H9 (cell line): ENCODE measurements at regions not wholly inside any gene's neighbourhood (a gene's known extent, or its start where the extent isn't known, plus 50 kb on each side); places are given as distances from the start of the nearest gene placed in this dataset.

Experiments used
- DNase-seq: peaks from one replicate; pipeline ENCODE4 v3.0.0-alpha.2; 2017
- H2AFZ ChIP-seq: one replicate; pipeline ENCODE4 v1.6.1; 2013; ENCODE audit warnings: mild to moderate bottlenecking, low read length, control low read depth, moderate library complexity
- H2AK5ac ChIP-seq: 2 replicates; pipeline ENCODE4 v1.6.1; 2013; ENCODE audit warnings: low read length, control low read depth, mixed read lengths; ENCODE audit not compliant: insufficient read length
- H2BK120ac ChIP-seq: one replicate; pipeline ENCODE4 v1.6.1; 2013; ENCODE audit warnings: low read depth, mild to moderate bottlenecking, low read length, control low read depth, inconsistent platforms; ENCODE audit not compliant: poor library complexity, severe bottlenecking
- H2BK12ac ChIP-seq: 2 replicates; pipeline ENCODE4 v1.6.1; 2013; ENCODE audit warnings: low read length, control low read depth, mixed read lengths, low read depth; ENCODE audit not compliant: insufficient read length
- H2BK15ac ChIP-seq: 2 replicates; pipeline ENCODE4 v1.6.1; 2013; ENCODE audit warnings: low read depth, low read length, control low read depth
- H2BK20ac ChIP-seq: one replicate; pipeline ENCODE4 v1.6.1; 2013; ENCODE audit warnings: low read depth, mild to moderate bottlenecking, low read length, control low read depth, inconsistent platforms; ENCODE audit not compliant: poor library complexity, severe bottlenecking
- H2BK5ac ChIP-seq: 2 replicates; pipeline ENCODE4 v1.6.1; 2013; ENCODE audit warnings: low read length, control low read depth, mixed read lengths; ENCODE audit not compliant: insufficient read length
- H3K14ac ChIP-seq: 2 replicates; pipeline ENCODE4 v1.6.1; 2013; ENCODE audit warnings: low read length, control low read depth; ENCODE audit not compliant: insufficient read depth
- H3K18ac ChIP-seq: 2 replicates; pipeline ENCODE4 v1.6.1; 2013; ENCODE audit warnings: low read depth, mild to moderate bottlenecking, mixed read lengths, low read length, control low read depth; ENCODE audit not compliant: insufficient read length
- H3K23ac ChIP-seq: 2 replicates; pipeline ENCODE4 v1.6.1; 2013; ENCODE audit warnings: low read length, control low read depth, mixed read lengths, low read depth; ENCODE audit not compliant: insufficient read length
- H3K23me2 ChIP-seq: 2 replicates; pipeline ENCODE4 v1.6.1; 2013; ENCODE audit warnings: low read depth, mild to moderate bottlenecking, mixed read lengths, low read length, control low read depth; ENCODE audit not compliant: insufficient read length, poor library complexity, severe bottlenecking
- H3K27ac ChIP-seq: 2 replicates; pipeline ENCODE4 v1.5.1; 2013; ENCODE audit warnings: low read length, control low read depth, mixed read lengths, low read depth; ENCODE audit not compliant: insufficient read length
- H3K27me3 ChIP-seq: 2 replicates; pipeline ENCODE4 v1.6.1; 2013; ENCODE audit warnings: low read length, control low read depth, inconsistent platforms; ENCODE audit not compliant: insufficient read depth
- H3K4ac ChIP-seq: 2 replicates; pipeline ENCODE4 v1.6.1; 2013; ENCODE audit warnings: low read depth, mild to moderate bottlenecking, control low read depth, inconsistent platforms, low read length, moderate library complexity
- H3K4me1 ChIP-seq: 2 replicates; pipeline ENCODE4 v1.6.1; 2013; ENCODE audit warnings: low read length, control low read depth, inconsistent platforms; ENCODE audit not compliant: insufficient read depth
- H3K4me2 ChIP-seq: 2 replicates; pipeline ENCODE4 v1.6.1; 2013; ENCODE audit warnings: low read length, control low read depth, mixed read lengths; ENCODE audit not compliant: insufficient read length, insufficient read depth
- H3K56ac ChIP-seq: 2 replicates; pipeline ENCODE4 v1.6.1; 2013; ENCODE audit warnings: low read depth, mild to moderate bottlenecking, mixed read lengths, low read length, control low read depth; ENCODE audit not compliant: insufficient read length
- H3K79me1 ChIP-seq: 2 replicates; pipeline ENCODE4 v1.6.1; 2013; ENCODE audit warnings: low read depth, mild to moderate bottlenecking, moderate library complexity, low read length, control low read depth, inconsistent platforms; ENCODE audit not compliant: insufficient read depth, poor library complexity, severe bottlenecking
- H3K79me2 ChIP-seq: 2 replicates; pipeline ENCODE4 v1.6.1; 2013; ENCODE audit warnings: low read length, control low read depth, inconsistent platforms; ENCODE audit not compliant: insufficient read depth
- H3K9ac ChIP-seq: 2 replicates; pipeline ENCODE4 v1.6.1; 2013; ENCODE audit warnings: low read length, control low read depth, mixed read lengths; ENCODE audit not compliant: insufficient read length; ENCODE audit errors: extremely low read depth
- H3K9me3 ChIP-seq: one replicate; pipeline ENCODE4 v1.6.1; 2013; ENCODE audit warnings: low read depth, low read length, inconsistent platforms; ENCODE audit not compliant: control insufficient read depth
- H3T11ph ChIP-seq: one replicate; pipeline ENCODE4 v1.6.1; 2013; ENCODE audit warnings: mild to moderate bottlenecking, low read length, control low read depth, inconsistent platforms
- H4K20me1 ChIP-seq: one replicate; pipeline ENCODE4 v1.6.1; 2013; ENCODE audit not compliant: control insufficient read depth, insufficient read length, insufficient read depth
- H4K5ac ChIP-seq: 2 replicates; pipeline ENCODE4 v1.6.1; 2013; ENCODE audit warnings: low read depth, mild to moderate bottlenecking, mixed read lengths, low read length, control low read depth; ENCODE audit not compliant: insufficient read length
- H4K8ac ChIP-seq: replicated peaks from 2 replicates; pipeline ENCODE4 v1.6.1; 2013; ENCODE audit warnings: low read length, control low read depth, mixed read lengths, low read depth; ENCODE audit not compliant: insufficient read length
- H4K91ac ChIP-seq: 2 replicates; pipeline ENCODE4 v1.6.1; 2013; ENCODE audit warnings: low read depth, mild to moderate bottlenecking, moderate library complexity, mixed read lengths, low read length, control low read depth; ENCODE audit not compliant: insufficient read length
- H3K27ac Mint-ChIP-seq, 3 experiments: 2 replicates in 2 of 3; 3 replicates in 1 of 3; pipeline ENCODE4 v1.8.0; 2020 to 2021; ENCODE audit warnings: mixed read lengths in 3 of 3, mild to moderate bottlenecking in 1 of 3, moderate library complexity in 1 of 3
- H3K27me3 Mint-ChIP-seq: 2 replicates; pipeline ENCODE4 v1.8.0; 2021; ENCODE audit warnings: low read depth, mild to moderate bottlenecking, moderate library complexity, mixed read lengths
- H3K36me3 Mint-ChIP-seq, 3 experiments: 2 replicates in 2 of 3; 3 replicates in 1 of 3; pipeline ENCODE4 v1.8.0; 2020 to 2021; ENCODE audit warnings: low read depth in 3 of 3, mixed read lengths in 3 of 3; ENCODE audit not compliant: insufficient read depth in 1 of 3
- H3K4me1 Mint-ChIP-seq, 2 experiments: 2 replicates each; pipeline ENCODE4 v1.8.0; 2020; ENCODE audit warnings: mixed read lengths in 2 of 2
- H3K4me3 Mint-ChIP-seq, 2 experiments: 2 replicates in 1 of 2; 3 replicates in 1 of 2; pipeline ENCODE4 v1.8.0; 2020 to 2021; ENCODE audit warnings: mild to moderate bottlenecking in 2 of 2, mixed read lengths in 2 of 2, moderate library complexity in 1 of 2
- H3K9me3 Mint-ChIP-seq, 2 experiments: 2 replicates in 1 of 2; 3 replicates in 1 of 2; pipeline ENCODE4 v1.8.0; 2020; ENCODE audit warnings: mild to moderate bottlenecking in 2 of 2, mixed read lengths in 2 of 2, moderate library complexity in 1 of 2
- CTCF ChIP-seq: fragments of 200-600 bp; sonication (generic); conservative IDR thresholded peaks from 3 replicates; pipeline ENCODE4 v1.8.0; 2021; ENCODE audit warnings: antibody characterized with exemption, mild to moderate bottlenecking
- WGBS: extraction: QIAGEN DNeasy Blood & Tissue Kit; methylation state at CpG from one replicate; pipeline ENCODE4 v1.1.7; 2013; ENCODE audit warnings: missing lambda C conversion rate, low lambda C conversion rate, mixed read lengths; ENCODE audit not compliant: insufficient read length; ENCODE audit errors: extremely low coverage; 5-methylcytosine and 5-hydroxymethylcytosine counted together

DNA sequence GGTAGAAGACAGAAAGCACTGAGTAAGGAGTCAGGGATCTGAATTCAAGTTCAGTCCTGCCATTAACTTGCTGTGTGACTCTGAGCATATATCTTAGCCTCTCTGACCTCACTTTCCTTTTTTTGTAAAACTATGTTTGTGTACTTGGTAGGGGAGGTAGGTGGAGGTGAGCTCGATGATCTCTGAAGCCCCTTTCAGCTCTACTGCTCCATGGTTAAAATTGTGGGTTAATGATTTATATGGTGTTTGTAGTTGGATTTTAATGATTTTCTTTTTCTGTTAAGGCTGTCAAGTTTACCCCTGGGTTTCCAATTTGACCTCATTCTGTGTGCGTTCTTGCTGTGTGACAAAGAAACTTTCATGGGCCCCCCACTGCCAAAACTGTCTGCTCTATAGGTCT lies 124.1 kb downstream of the CD164 start:
- no peak overlapping the region for H3K27ac ChIP-seq
- H2BK20ac ChIP-seq = no peak overlapping the region
- H3T11ph ChIP-seq = no peak overlapping the region
- H3K4me2 ChIP-seq = no peak overlapping the region
- H2BK120ac ChIP-seq = no peak overlapping the region
- no peaks in the 10 kb centered on the region for H3K79me1 ChIP-seq
- H2BK12ac ChIP-seq = no peak overlapping the region
- H4K8ac ChIP-seq = no peak overlapping the region
- no peak for TF ChIP-seq CTCF
- no peak overlapping the region for H3K14ac ChIP-seq
- H3K9me3 Mint-ChIP-seq = no peaks in the 10 kb centered on the region
- no peak overlapping the region for H4K91ac ChIP-seq
- H3K23me2 ChIP-seq = no peaks in the 10 kb centered on the region
- peaks cover 0 to 3% (median 1%) of the 10 kb centered on the region in 3 experiments; a peak in 5 of 7 replicates for H3K36me3 Mint-ChIP-seq
- peak overlapping the region in 1 of 3 experiments; percentile 19; a peak in 1 of 7 replicates for H3K27ac Mint-ChIP-seq
- H3K23ac ChIP-seq = no peak overlapping the region
- no peak overlapping the region for H2BK15ac ChIP-seq
- H2AFZ ChIP-seq = no peak overlapping the region
- H3K79me2 ChIP-seq = no peaks in the 10 kb centered on the region
- H3K9me3 ChIP-seq = no peaks in the 10 kb centered on the region
- no peak overlapping the region for H4K5ac ChIP-seq
- H4K20me1 ChIP-seq = no peaks in the 10 kb centered on the region
- no peak overlapping the region for H2AK5ac ChIP-seq
- H3K27me3 Mint-ChIP-seq = no peaks in the 10 kb centered on the region
- H3K4me1 ChIP-seq = no peaks in the 10 kb centered on the region
- no peak overlapping the region for H3K9ac ChIP-seq
- no peaks in the 10 kb centered on the region for H3K27me3 ChIP-seq
- H3K4ac ChIP-seq = no peak overlapping the region
- H2BK5ac ChIP-seq = no peak overlapping the region
- H3K4me1 Mint-ChIP-seq = peaks cover 0 to 3% of the 10 kb centered on the region in 2 experiments; a peak in 1 of 4 replicates
- no peak overlapping the region for H3K56ac ChIP-seq
- WGBS = no CpG with 5 or more reads among the region's 2 CpGs
- H3K4me3 Mint-ChIP-seq = no peak overlapping the region
- H3K18ac ChIP-seq = no peak overlapping the region
- DNase-seq = no peak
